Sciatic nerve (tissue), 2 donors: ENCODE measurements at regions not wholly inside any gene's neighbourhood (a gene's known extent, or its start where the extent isn't known, plus 50 kb on each side); places are given as distances from the start of the nearest gene placed in this dataset.
A peak's percentile ranks its signal among the peaks of the same experiment; 100 is the strongest.

Experiments
- ATAC-seq: fragments of 200-7000 bp; cut with Tn5 transposase; one replicate; pipeline ENCODE4 v1.9.1; 2020; ENCODE audit warnings: mild to moderate bottlenecking, moderate library complexity
- DNase-seq: peaks from one replicate; pipeline ENCODE4 v3.0.0-alpha.2; 2020; ENCODE audit warnings: low spot score
- intact Hi-C: fragments of 100-400 bp; cut with DNase I; formaldehyde crosslinking; loops from one replicate; pipeline ENCODE4 v1.14.2; 2022
- donor health status: DM: no; HTN: no; CAD: no.
- donor health status: DM: no; HTN: no; CAD: no.

DNA sequence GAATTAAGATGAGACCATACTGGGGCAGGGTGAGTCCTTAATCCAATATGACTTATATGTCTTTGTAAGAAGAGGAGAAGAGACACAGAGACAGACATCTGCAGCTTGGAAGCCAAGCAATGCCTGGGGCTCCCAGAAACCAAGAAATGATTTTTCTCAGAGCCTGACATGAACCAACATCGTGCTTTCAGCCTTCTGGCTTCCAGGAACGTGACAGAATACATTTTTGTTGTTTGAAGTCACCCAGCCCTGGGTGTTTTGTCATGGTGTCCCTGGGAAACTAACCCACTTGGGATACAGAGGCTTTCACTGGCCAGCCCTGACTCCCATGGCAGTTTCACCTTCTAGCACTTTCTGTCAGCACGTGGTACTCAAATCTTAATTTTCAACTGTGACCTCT, 95.3 kb upstream of the SLC10A2 start:
- intact Hi-C loops: no loop called here
- no peak for ATAC-seq
- no peak for DNase-seq

DNA sequence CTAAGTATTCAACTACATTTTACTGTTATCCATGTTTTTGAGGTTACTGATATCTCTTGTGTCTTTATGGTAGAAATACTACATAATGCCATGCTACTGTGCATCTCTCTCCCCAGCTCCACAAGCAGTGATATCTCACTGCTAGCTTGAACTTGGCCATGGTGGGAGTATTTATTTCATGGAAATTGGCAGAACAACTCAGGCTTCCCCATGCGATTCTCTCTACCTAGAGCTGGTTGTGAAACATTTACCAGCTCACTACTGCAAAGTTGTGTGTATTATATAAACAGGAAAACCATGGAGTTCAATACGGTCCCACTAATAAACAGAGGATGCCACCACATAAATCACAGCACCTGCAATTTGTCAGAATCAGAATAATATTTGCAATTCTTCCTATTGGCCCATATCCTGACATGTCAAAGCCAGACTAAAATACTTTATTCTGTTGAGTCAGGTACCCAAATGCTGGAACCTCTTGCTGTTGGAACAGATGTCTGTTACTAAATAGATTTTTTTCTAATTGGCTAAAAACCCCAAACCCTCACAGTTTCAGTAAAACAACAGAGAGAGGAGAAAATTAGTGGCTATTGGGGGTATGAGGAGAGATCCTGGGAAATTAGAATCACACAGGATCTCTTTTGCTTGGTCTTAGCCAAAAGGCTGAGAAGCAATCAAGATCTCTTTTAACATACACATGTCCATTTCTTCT, 91.4 kb upstream of the SLC10A2 start:
- intact Hi-C loops: no loop called here
- DNase-seq (no peak), ATAC-seq (no peak)

DNA sequence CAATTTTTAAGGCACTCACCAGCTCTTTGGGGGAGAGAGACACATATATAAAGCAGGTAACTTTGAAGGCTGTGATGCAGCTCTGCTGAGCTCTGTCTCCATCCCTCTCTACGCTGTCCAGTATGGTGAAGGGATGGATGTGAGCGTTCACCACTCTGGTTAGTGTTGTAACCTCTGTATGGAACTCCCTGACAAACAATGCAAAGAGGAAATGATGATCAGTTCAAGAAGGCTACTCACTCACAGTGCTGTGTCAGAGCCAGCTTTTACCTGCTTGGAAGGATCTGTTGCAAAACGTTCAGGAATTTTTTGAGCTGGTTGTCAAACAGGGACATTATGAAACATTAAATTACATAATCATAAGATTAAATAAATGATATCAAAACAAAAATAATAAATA, 90.8 kb upstream of the SLC10A2 start:
- DNase-seq (no peak), ATAC-seq (no peak)
- intact Hi-C loops: no loop called here

DNA sequence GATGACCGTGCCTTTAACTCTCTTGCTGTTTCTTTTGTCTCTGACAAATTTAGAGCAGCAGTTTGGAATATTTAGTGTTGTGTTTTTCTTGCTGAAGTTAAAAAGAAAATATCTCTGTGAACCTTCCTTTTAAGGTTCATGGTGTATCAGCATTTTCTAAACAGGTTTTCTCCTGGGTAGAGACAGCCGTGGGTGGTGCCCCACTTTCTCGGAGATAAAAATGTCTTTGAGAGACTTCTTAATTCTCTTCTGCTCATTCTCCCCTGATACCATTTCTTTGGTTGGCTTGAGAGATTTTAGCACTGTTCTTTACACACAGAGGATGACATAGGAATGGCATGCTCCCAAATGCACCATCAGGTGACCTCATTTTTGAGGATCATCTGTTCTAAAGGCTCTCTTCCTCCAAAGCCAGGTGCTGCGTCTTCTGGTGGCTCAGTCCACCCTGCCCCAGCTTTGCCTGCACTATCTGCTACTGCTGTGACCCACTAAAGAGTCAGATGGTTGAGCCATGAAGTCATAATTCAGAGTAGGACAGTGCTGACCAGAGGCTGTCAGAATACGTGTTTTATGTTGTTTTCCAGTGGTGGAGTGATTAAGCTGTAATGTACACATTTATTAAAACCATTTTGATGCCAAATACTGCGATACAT, 90.3 kb upstream of the SLC10A2 start:
- no peak for ATAC-seq
- intact Hi-C loops: no loop called here
- no peak for DNase-seq

DNA sequence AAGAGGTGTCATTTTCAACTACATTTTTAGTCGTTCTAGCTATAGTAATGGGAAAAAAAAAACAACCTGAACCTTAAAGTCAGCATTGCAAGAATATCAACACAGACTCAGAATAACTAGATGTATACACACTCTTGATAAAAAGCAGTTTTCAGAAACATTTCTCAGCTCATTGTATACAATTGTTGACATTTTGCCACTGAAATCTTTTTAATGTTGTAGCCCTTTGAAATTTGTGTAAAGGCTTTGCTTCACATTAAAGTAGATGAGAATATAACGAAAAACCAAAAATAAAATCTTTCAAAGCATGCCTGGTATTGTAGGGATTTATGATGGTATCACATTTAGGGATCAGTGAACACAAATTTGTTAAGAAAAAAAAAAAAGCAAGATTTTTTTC, 87.2 kb upstream of the SLC10A2 start:
- intact Hi-C loops: no loop called here
- DNase-seq: no peak

DNA sequence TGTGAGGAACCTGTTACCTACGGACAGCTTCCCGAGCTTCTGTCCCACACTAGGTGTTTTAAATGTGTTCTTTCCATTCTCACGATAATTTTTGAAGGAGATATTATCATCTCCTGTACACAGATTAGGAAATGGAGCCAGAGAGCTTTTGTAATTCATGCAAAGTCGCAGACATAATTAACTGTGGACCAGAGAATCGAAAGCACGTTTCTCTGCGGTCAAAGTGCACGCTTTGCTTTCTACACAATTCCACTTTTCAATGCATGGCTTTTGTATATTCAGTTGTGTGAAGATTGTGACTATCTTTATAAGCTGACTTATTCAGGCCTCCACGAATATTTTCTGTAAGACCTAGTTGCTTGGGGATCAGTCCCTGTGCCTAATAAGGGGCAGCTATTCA, 81.7 kb upstream of the SLC10A2 start:
- intact Hi-C loops: no loop called here
- DNase-seq (no peak), ATAC-seq (no peak)

More for the DNA sequence above, 87.2 kb upstream of the SLC10A2 start:
- no peak for ATAC-seq

DNA sequence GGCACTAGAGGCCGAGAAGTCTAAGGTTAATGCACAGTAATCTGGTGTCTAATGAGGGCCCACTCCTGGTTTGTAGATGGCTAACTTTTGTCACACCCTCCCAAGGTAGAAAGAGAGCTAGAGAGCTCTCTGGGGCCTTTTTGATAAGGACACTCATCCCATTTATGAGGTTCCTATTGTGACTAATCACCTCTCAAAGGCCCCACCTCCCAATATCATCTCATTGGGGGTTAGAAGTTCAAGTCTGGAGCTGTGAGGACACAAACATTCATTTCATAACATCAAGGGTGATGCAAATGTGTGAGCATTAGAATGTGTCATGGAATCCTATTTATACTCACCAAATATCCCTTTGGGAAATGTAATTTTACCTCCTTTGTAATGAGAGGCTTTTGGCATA, 79.2 kb upstream of the SLC10A2 start:
- intact Hi-C loops: no loop called here
- DNase-seq: no peak

DNA sequence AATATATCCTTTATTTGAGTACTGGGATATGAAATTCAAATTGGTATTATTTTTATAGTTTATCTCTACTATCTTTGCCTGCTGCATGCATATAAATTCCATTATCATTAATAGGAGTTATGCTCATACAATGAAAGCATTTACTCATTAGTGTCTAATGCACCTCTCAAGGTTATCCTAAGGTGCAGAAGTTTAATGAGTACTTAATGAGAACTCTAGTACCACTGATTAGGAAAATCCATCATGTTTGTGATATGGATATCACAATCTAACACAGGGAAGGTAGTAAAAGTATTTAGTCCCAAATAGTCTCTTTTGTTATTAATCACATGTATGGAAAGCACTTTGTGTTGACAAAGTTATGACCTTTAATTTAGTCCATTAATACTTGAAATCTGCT, 77.2 kb upstream of the SLC10A2 start:
- ATAC-seq: no peak
- no peak for DNase-seq
- intact Hi-C loops: no loop called here

More for the DNA sequence above, 79.2 kb upstream of the SLC10A2 start:
- no peak for ATAC-seq

DNA sequence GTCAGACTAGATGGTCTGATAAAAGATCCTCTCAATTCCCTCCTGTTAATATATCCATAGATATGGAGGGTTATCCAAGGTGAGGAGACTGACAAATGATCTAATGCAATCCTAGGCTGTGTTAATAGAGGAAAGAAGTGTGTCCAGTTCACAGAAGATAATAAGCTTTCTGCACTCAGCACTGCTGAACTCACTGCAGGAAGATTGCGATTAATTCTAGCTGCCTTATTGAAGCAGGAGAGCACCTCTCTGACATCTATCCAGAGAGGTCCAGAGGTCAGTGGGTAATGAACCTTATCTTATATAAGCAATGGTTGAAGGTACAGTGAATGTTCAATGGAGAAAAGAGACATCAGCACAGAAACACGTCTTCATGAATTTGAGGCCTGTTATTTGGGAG, 75.9 kb upstream of the SLC10A2 start:
- DNase-seq (no peak), ATAC-seq (no peak)
- intact Hi-C loops: no loop called here

DNA sequence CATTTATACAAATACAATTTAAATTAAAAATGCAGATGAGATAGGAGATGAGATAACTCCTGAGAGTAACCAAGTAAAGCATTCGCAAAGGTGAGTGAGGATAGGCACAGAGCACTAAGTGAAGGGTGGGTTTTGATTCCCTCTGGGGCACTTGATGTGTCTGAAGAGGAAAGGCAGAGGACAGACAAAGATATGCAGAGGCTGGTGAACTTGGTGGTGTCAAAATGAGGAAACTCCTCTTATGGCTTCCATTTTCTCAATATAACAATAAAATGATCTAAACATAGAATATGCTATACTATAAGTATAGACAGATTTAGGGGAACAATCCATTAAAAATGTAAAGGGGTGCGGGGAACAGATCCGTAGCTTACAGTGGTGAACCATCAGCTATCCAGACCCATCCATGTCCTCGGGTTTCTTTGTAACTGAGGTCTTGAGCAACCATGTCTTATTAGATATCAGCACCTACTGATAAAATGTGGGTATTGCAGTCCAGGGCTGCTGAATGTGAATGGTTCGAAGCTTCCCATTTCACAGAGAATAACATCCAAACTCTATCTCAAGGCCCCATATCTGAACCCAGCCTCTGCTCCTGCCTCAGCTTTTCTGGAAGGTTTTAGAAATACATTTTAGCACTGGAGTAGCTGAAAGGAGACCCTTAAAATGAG, 73.9 kb upstream of the SLC10A2 start:
- DNase-seq (no peak), ATAC-seq (peak; percentile 76)
- intact Hi-C loops: no loop called here

DNA sequence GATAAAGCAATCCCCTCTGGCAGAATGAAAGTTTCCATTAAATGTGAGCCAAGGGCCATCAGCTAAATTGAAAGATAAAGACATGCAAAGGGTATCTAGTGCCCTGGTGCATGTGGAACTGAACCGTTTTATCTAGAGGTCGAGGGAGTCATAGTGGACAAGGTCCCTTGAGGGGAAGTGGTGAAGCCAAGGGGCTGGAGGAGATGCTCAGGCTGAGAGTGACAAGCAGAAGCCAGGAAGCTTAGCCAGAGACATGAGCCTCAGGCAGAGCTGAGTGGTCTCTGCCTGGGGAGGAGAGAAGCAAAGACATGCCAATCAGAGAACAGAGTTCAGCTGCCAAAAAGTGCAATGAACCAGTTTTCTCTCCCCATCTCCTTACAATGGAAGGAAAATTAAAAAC, 68.1 kb upstream of the SLC10A2 start:
- intact Hi-C loops: no loop called here
- ATAC-seq: no peak
- no peak for DNase-seq

DNA sequence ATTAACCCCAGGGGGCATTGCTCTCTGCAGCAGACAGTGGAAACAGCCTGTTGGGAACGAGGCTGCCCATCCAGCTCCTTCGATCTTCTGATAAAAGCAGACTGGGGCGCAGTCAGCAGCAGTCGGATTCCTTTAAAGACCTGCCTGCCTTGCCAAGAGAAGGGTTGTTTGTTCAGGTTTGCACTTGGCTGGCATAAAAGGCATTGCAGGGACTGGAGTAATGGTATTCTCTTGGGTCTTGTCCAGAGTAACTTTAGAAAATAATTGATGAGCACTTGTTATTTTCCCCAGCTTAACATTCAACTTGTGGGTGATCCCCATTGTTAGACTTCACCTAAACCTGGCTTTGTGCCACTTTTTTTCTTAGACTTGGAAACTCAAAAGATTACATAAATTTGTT, 67.3 kb upstream of the SLC10A2 start:
- DNase-seq (no peak), ATAC-seq (no peak)
- intact Hi-C loops: no loop called here

DNA sequence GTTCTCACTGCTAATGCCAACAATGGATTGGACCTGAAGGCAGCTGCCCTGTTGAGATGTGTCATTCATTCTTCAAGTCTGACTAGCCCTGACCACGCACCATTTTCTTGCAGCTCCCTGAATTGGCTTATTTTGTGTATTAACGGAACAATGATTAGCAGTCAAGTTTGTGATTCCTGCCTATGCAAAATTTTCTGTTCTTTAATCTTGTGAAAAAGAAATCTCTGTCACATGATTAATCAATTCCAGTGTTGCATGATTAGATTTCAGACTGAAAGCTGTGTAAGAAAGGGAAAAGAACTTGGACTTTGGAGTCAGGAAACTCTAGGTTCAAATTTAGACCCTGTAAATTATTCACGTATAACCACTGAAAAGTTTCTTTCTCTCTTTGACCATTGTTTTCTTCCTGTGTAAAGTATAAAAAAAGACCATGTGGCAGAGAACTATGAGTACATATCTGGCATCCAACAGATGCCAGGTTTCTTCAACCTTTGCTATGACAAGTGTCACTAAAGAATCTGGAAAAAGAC, 64.5 kb upstream of the SLC10A2 start:
- DNase-seq: no peak
- ATAC-seq: no peak
- intact Hi-C loops: no loop called here

DNA sequence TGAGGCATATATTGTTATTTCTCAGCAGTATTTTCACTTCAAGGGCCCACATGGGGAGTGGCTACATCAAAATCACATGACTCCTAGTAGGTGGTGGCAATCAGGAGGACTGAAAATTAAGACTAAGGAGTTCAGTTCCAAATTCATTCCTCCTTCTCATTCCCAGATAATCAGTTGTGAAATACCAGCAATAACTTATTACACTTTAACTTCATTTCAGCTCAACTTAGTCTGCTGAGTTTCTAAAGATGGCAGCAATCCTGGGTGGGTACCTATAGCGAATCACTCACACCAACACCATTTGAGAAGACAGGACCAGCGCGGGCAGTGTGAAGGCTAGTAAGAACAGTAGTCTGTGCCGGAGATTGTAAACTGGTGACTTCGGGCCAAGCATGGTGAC, 63.9 kb upstream of the SLC10A2 start:
- intact Hi-C loops: no loop called here
- DNase-seq (no peak), ATAC-seq (no peak)
